Mesodermal cell (in vitro differentiated cells): ENCODE measurements at regions not wholly inside any gene's neighbourhood (a gene's known extent, or its start where the extent isn't known, plus 50 kb on each side); places are given as distances from the start of the nearest gene placed in this dataset.
"Not testable (repeated sequence)": the region's sequence is repeated elsewhere in the genome, so short reads cannot be mapped to it uniquely, and the experiment has no call there.

Experiments used
- H3K27ac ChIP-seq: 2 replicates; pipeline ENCODE4 v1.7.0; 2013; ENCODE audit warnings: mild to moderate bottlenecking, low read depth, low read length, moderate library complexity; ENCODE audit not compliant: severe bottlenecking
- H3K36me3 ChIP-seq: 2 replicates; pipeline ENCODE4 v1.7.1; 2013; ENCODE audit warnings: mild to moderate bottlenecking, low read length, moderate library complexity; ENCODE audit not compliant: control insufficient read depth, insufficient read depth
- H3K4me1 ChIP-seq: one replicate; pipeline ENCODE4 v1.7.1; 2013; ENCODE audit warnings: mild to moderate bottlenecking, low read length; ENCODE audit not compliant: insufficient read depth, control insufficient read depth, poor library complexity, severe bottlenecking
- H3K4me3 ChIP-seq: 2 replicates; pipeline ENCODE4 v1.7.0; 2013; ENCODE audit warnings: low read length, control low read depth, mild to moderate bottlenecking; ENCODE audit not compliant: insufficient read depth, poor library complexity, severe bottlenecking; ENCODE audit errors: extremely low read depth
- H3K9me3 ChIP-seq: 2 replicates; pipeline ENCODE4 v1.7.1; 2013; ENCODE audit warnings: mild to moderate bottlenecking, low read length, moderate library complexity; ENCODE audit not compliant: control insufficient read depth
- WGBS, 2 experiments: methylation state at CpG; one replicate each; pipeline ENCODE4 v1.1.5; 2013; ENCODE audit warnings: missing lambda C conversion rate in 2 of 2; ENCODE audit not compliant: insufficient coverage in 2 of 2; 5-methylcytosine and 5-hydroxymethylcytosine counted together

- no CpG with 5 or more reads among the region's 3 CpGs for WGBS, 2 experiments
- Histone ChIP-seq H3K27ac (no peak overlapping the region), H3K4me3 (no peak overlapping the region), H3K4me1 (no peaks in the 10 kb centered on the region), H3K9me3 (no peaks in the 10 kb centered on the region), H3K36me3 (no peaks in the 10 kb centered on the region)
Measured at GRCh38 chr1:101185421-101185820, 51.4 kb upstream of the S1PR1 start.

GRCh38 chr1:101183388-101183699 lies 53.5 kb upstream of the S1PR1 start:
- WGBS, 2 experiments, result 80% methylated on average over 1 of the region's 3 CpGs
- Histone ChIP-seq H3K4me1 (no peaks in the 10 kb centered on the region), H3K27ac (no peak overlapping the region), H3K9me3 (no peaks in the 10 kb centered on the region), H3K36me3 (no peaks in the 10 kb centered on the region), H3K4me3 (no peak overlapping the region)

DNA sequence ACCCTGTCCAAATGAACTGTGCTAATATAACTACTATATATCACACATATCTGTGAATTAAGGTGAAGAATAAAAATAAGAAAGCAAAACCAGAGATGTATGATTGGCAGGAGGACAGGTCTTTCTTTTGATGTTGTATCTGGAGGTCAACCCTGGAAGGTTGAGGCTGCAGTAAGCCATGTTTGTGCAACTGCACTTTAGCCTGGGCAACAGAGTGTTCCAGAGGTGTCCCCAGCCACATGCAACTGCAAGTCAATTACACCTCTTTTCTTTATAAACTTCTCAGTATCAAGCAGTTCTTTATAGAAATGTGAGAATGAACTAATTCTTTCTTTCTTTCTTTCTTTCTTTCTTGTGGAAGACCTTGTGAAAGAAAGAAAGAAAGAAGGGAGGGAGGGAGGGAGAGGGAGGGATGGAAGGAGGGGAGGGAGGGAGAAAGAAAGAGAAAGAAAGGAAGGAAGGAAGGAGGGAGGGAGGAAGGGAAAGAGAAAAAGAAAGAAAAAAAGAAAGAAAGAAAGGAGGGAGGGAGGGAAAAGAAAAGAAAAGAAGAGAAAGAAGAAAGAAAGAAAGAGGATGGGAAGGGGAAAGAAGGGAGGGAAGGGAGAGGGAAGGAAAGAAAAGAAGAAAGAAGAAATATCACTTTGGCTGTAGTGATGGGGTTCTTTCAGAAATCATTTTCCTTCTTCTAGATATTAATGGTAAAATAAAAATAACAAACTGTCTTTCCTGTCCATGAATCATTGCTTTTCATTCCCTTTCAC lies 54.0 kb upstream of the S1PR1 start:
- Histone ChIP-seq H3K27ac (no peak overlapping the region), H3K36me3 (no peaks in the 10 kb centered on the region), H3K4me1 (no peaks in the 10 kb centered on the region), H3K9me3 (no peaks in the 10 kb centered on the region), H3K4me3 (no peak overlapping the region)

DNA sequence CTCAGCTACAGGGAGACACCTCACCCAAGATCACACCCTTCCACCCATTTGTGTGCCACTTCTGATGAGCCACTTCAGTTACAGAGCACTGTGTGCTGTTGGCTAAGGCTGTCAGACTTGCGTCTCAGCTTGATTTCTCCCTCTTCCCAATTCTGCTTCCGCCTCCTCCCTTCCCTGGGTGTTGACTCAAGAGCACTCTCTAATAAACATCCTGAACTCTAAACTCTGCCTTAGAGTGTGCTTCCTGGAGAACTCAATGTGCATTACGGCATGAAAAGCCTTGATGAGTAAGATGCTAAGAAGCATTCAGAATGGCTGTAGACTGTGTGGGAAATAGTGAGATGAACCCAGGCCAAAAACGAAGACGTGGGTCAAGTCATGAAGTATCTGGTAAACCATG lies 54.9 kb upstream of the S1PR1 start:
- 81 to 94% methylated on average over 4 to 5 of the region's 5 CpGs for WGBS, 2 experiments
- Histone ChIP-seq H3K4me1 (no peaks in the 10 kb centered on the region), H3K9me3 (no peaks in the 10 kb centered on the region), H3K27ac (no peak overlapping the region), H3K4me3 (no peak overlapping the region), H3K36me3 (no peaks in the 10 kb centered on the region)

GRCh38 chr1:101178688-101179491 lies 57.9 kb upstream of the S1PR1 start:
- no peak overlapping the region for H3K27ac ChIP-seq
- H3K4me1 ChIP-seq, result peaks cover 6% of the 10 kb centered on the region
- no peaks in the 10 kb centered on the region for H3K36me3 ChIP-seq
- no peaks in the 10 kb centered on the region for H3K9me3 ChIP-seq
- H3K4me3 ChIP-seq, result no peak overlapping the region
- WGBS, 2 experiments, result 84 to 93% methylated on average over 6 to 7 of the region's 8 CpGs

DNA sequence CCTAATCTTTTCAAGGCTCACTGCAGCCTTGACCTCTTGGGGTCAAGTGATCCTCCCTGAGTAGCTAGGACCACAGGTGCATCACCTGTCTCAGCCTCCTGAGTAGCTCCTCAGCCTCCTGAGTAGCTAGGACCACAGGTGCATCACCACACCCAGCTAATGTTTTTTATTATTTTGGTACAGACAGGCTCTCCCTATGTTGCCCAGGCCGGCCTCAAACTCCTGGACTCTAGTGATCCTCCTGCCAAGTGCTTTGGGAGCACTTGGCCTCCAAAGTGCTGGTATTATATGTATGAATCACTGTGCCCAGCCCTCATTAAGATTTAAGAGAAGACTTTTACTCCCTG lies 58.5 kb upstream of the S1PR1 start:
- Histone ChIP-seq H3K4me1 (peaks cover 6% of the 10 kb centered on the region), H3K9me3 (no peaks in the 10 kb centered on the region), H3K36me3 (no peaks in the 10 kb centered on the region), H3K4me3 (no peak overlapping the region), H3K27ac (no peak overlapping the region)
- 67% methylated on average over 1 of the region's 1 CpG; no CpG with 5 or more reads in 1 of the 2 experiments for WGBS, 2 experiments

DNA sequence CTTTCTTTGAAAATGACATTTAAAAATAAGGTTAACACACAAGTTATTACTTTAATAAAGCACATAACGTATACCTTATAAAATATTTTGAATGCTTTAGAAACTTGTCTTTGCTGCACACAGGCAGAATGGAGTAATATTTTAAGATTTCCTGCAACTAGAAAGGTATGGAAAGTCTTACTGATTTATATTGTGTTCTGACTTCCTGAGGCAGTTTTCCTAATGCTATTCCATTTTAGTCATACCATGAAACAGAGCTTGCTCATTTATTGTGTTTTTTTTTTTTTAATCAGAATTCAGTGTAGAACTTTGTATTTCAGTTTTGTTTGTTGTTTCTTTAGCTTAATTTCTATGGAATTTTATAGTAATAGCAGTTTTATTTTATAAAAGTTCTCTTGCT lies 60.9 kb upstream of the S1PR1 start:
- Histone ChIP-seq H3K36me3 (no peaks in the 10 kb centered on the region), H3K4me1 (peaks cover 6% of the 10 kb centered on the region), H3K4me3 (no peak overlapping the region), H3K9me3 (no peaks in the 10 kb centered on the region), H3K27ac (no peak overlapping the region)
- no CpG with 5 or more reads among the region's 1 CpG for whole genome bisulfite sequencing, 2 experiments

GRCh38 chr1:101175466-101175865 lies 61.4 kb upstream of the S1PR1 start:
- Histone ChIP-seq H3K27ac (no peak overlapping the region), H3K36me3 (no peaks in the 10 kb centered on the region), H3K4me1 (peaks cover 6% of the 10 kb centered on the region), H3K4me3 (no peak overlapping the region), H3K9me3 (no peaks in the 10 kb centered on the region)
- WGBS, 2 experiments, result 100% methylated on average over 1 of the region's 3 CpGs; no CpG with 5 or more reads in 1 of the 2 experiments

GRCh38 chr1:101174722-101175121 lies 62.1 kb upstream of the S1PR1 start:
- no peaks in the 10 kb centered on the region for H3K9me3 ChIP-seq
- H3K4me3 ChIP-seq, result no peak overlapping the region
- H3K4me1 ChIP-seq, result peaks cover 6% of the 10 kb centered on the region
- H3K36me3 ChIP-seq, result no peaks in the 10 kb centered on the region
- WGBS, 2 experiments, result 100% methylated on average over 2 of the region's 5 CpGs; no CpG with 5 or more reads in 1 of the 2 experiments
- H3K27ac ChIP-seq, result no peak overlapping the region

- WGBS, 2 experiments, result 83 to 97% methylated on average over 1 to 3 of the region's 4 CpGs
- not testable (repeated sequence) for H3K27ac ChIP-seq, H3K4me3 ChIP-seq, H3K36me3 ChIP-seq, H3K9me3 ChIP-seq, H3K4me1 ChIP-seq
Measured at GRCh38 chr1:101174298-101174697, 62.5 kb upstream of the S1PR1 start.

GRCh38 chr1:101170506-101171050 lies 66.2 kb upstream of the S1PR1 start:
- Histone ChIP-seq H3K36me3 (no peaks in the 10 kb centered on the region), H3K4me3 (no peak overlapping the region), H3K27ac (no peak overlapping the region), H3K9me3 (no peaks in the 10 kb centered on the region), H3K4me1 (peaks cover 12% of the 10 kb centered on the region)
- WGBS, 2 experiments, result 90% methylated on average over 2 of the region's 4 CpGs; no CpG with 5 or more reads in 1 of the 2 experiments
